ENCODE measurements at regions not wholly inside any gene's neighbourhood (a gene's known extent, or its start where the extent isn't known, plus 50 kb on each side); places are given as distances from the start of the nearest gene placed in this dataset.

DNA sequence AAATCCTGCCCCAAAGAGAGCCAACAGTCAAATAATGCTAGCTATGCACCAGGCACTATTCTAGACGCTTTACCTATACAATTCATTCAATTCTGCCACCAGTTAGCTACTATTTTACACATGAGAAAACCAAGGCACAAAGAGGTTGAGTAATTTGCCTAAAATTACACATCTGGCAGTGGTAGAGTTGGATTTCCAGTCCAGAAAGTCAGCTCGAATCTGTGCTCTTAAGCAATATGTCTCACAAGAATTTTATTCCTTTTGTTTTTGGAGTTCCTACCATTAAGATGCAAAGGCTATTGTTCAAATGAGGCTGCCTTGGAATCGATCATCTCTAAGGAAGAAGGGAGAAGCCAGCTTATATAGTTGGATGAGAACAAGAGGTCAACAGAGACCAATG is 256.9 kb upstream of the RASA1 start:
- TF ChIP-seq, protein P1, sequence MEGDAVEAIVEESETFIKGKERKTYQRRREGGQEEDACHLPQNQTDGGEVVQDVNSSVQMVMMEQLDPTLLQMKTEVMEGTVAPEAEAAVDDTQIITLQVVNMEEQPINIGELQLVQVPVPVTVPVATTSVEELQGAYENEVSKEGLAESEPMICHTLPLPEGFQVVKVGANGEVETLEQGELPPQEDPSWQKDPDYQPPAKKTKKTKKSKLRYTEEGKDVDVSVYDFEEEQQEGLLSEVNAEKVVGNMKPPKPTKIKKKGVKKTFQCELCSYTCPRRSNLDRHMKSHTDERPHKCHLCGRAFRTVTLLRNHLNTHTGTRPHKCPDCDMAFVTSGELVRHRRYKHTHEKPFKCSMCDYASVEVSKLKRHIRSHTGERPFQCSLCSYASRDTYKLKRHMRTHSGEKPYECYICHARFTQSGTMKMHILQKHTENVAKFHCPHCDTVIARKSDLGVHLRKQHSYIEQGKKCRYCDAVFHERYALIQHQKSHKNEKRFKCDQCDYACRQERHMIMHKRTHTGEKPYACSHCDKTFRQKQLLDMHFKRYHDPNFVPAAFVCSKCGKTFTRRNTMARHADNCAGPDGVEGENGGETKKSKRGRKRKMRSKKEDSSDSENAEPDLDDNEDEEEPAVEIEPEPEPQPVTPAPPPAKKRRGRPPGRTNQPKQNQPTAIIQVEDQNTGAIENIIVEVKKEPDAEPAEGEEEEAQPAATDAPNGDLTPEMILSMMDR (optimal IDR thresholded peaks at IDR 0.05 in 1 of 3, IDR thresholded peaks at IDR 0.05 in 1 of 3, conservative IDR thresholded peaks at IDR 0.05 in 1 of 3; ENCODE audit: extremely low read depth in 1 of 3, insufficient read depth in 2 of 3, low read length in 3 of 3) = no peak
- TF ChIP-seq EZH2 (IDR thresholded peaks at IDR 0.05; ENCODE audit: low read length) = no peak
